GM18508 (cell line): ENCODE measurements at regions not wholly inside any gene's neighbourhood (a gene's known extent, or its start where the extent isn't known, plus 50 kb on each side); places are given as distances from the start of the nearest gene placed in this dataset.
A peak's percentile ranks its signal among the peaks of the same experiment; 100 is the strongest.

Experiments used
- ATAC-seq: cut with Tn5 transposase; IDR thresholded peaks from one replicate; pipeline ENCODE4 v1.9.1; 2021; ENCODE audit warnings: moderate number of reproducible peaks; ENCODE audit not compliant: insufficient read depth, unreplicated experiment

DNA sequence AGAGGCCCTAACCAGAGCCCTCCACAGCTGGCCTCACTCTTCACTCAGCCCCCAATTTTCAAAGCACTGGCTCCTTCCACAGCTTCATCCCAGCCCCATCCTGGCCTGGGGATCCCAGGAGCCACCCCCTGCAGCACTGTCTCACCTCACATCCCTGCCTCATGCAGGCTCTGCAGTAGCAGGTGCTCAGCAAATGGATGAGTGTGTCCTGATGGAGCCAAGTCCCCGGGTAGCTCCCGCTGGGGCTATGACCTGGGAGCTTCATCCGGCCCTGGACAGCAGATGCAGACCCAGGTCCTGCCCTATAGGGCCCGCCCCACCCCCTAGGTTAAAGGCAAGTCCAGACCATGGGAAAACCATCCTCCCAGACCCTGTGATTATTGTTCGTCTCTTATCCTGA, 143.2 kb upstream of the ZNF507 start:
- ATAC-seq = no peak

DNA sequence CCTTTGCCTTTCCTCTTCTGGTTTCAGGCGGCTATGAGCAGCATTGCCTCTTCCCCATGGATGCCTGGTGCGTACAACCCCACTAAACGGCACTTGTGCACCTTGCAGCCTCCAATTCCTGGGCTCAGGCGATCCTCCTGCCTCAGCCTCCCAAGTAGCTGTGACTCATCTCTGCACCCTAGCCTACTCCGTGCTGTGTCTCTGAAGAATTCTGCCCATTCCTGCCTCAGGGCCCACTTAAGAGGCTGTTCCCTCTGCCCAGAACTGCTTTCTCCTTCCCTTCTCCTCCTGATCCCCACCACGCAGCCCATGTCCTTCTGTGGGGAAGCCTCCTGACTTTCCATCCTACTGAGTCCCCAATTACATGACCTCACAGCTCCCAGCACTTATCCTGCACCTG, 142.2 kb upstream of the ZNF507 start:
- ATAC-seq = no peak

- no peak for ATAC-seq
Observed at GRCh38 chr19:32206065-32206464, 139.3 kb upstream of the ZNF507 start.

- no peak for ATAC-seq
Observed at GRCh38 chr19:32208060-32208459, 137.3 kb upstream of the ZNF507 start.

DNA sequence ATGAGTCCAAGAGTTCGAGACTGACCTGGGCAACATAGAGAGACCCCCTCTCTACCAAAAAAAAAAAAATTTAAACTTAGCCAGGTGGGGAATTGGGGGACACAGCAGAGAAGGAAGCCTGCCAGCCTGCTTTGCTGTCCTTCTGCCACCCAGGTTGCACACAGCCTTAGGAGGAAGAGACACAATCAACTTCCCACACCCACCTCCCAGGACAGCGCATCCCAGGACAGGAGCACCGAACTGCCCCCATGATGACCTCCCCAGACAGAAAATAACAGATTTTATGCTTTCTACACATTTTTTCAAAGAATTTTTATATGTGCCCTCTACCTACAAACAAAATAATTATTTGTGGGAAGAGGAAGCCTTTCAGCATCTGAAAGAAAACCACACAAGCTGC, 126.0 kb upstream of the ZNF507 start:
- no peak for ATAC-seq

- no peak for ATAC-seq
Observed at GRCh38 chr19:32219881-32220472, 125.4 kb upstream of the ZNF507 start.

GRCh38 chr19:32220951-32221350, 124.5 kb upstream of the ZNF507 start:
- no peak for ATAC-seq

GRCh38 chr19:32222556-32222955, 122.9 kb upstream of the ZNF507 start:
- ATAC-seq = no peak

- no peak for ATAC-seq
Observed at GRCh38 chr19:32223106-32223505, 122.3 kb upstream of the ZNF507 start.

DNA sequence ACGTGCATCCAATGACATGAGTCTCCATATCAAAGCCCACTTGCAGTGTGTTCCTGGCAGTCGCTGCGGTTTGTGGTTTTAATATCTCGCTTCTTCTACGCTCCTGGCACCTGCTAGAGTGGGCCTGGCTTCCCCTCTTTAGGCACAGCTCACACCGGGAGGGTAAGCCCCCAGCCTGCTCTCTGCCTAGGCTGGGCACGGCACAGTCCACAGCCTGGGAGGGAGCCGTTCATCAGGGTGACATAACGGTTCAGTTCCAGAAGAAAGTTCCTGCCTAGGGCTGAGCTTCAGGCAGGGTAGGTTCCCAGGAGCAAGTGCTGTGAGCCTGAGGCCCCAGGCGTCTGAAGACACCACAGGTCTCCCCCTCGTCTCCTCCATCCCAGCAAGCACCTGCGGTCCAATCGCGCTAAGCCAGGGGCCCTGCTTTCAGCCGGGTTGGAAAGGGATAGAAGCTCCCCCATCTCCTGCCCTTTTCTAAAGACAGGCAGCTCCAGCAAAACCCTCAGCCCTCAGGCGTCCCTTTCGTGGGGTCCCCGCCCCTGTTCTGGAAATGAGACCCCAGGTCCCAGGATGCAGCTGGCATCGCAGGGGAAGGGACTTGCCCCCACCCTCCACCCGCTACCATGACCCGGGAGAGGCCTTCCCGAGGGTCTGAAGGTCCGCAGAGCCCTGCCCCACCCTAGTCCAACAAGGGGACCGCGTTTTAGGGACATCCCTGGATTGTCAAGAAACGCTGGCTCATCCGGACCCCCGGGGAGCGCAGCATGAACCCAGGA, 121.6 kb upstream of the ZNF507 start:
- ATAC-seq = no peak

GRCh38 chr19:32224371-32225244, 120.8 kb upstream of the ZNF507 start:
- ATAC-seq = no peak

- ATAC-seq = no peak
Observed at GRCh38 chr19:32227561-32228165, 117.7 kb upstream of the ZNF507 start.

GRCh38 chr19:32230441-32230840, 115.0 kb upstream of the ZNF507 start:
- ATAC-seq = no peak

- ATAC-seq = no peak
Observed at GRCh38 chr19:32231020-32231419, 114.4 kb upstream of the ZNF507 start.

DNA sequence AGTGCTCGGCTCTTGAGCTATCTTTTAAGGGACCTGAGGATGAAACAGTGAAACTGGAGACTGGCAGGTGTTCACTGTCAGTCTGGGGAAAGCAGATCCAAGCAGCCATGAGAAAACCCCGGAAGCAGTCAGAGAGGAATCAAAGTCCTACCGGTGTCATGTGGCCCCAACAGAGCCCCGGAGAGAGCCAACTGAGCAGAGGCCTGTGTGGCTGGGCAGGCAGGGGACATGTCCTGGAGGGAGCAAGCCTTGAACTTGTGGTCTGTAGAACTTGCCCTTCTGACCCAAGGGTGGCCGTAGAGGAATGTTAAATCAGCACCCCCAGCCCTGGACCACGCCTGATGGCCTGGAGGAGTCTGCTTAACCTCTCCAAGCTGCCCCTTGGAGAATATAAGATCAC, 113.7 kb upstream of the ZNF507 start:
- no peak for ATAC-seq

DNA sequence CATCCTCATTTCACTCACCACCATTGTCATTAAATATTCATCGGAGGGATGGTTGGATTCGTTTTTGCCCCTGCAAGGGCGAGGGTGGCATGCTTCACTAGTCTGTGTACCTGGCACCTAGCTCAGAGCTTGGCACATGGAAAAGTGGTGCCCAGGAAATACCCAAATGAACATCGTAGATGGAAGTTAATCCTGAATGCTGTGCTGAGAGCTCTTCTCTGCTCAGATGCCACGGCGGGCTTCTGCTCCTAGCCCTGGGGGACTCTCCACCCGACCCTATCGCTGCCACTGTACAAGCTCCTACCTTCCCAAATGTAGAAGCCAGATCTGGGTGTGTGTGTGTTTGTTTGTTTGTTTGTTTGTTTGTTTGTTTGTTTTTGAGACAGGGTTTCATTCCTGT, 113.0 kb upstream of the ZNF507 start:
- ATAC-seq = no peak

- no peak for ATAC-seq
Observed at GRCh38 chr19:32233091-32233490, 112.3 kb upstream of the ZNF507 start.

DNA sequence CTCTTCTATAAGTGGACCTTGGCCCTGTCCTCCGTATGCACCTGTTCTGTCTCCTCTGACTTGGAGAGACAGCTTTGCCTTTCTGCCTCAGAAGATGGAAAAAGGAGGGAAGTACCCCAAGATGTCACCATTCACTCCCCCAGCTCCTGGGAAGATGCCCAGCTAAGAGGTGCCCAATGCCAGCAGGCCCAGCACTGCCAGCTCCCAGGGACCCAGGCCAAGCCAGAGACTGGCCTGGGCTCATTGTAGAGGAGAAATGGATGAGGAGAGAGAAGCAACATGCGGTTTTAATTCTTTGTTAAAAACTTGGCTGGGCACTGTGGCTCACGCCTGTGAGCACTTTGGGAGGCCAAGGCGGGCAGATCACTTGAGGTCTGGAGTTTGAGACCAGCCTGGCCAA, 111.5 kb upstream of the ZNF507 start:
- no peak for ATAC-seq

DNA sequence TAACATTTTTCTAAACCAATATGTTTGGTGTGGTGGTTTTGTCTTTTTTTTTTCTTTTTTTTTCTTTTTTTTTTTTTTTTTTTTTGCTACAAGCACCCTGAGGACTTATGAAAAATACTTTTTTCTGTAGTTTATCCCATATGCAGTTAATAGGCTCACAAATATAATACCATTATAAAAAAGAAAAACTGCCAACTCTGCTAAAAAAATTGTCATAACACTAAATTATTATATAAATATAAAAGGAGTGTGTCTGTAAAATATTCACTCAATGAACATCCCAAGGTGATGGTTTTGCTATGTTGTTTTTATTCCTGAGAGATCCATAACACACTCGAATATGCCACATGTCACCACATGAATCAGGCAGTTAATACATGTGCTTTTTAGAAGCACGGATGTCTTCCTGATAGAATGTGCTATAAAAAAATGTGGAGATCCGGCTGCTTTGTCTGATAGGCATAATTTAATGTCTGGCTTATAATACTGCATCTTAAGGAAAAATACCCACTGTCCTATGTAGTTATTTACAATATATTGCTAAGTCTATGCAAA, 110.7 kb upstream of the ZNF507 start:
- ATAC-seq = no peak

- peak; percentile 82 for ATAC-seq
Observed at GRCh38 chr19:32238076-32238475, 107.3 kb upstream of the ZNF507 start.

GRCh38 chr19:32240316-32240715, 105.1 kb upstream of the ZNF507 start:
- ATAC-seq = no peak
